GM13976 (cell line): ENCODE measurements at regions not wholly inside any gene's neighbourhood (a gene's known extent, or its start where the extent isn't known, plus 50 kb on each side); places are given as distances from the start of the nearest gene placed in this dataset.

ENCODE experiments used
- DNase-seq: peaks from one replicate; pipeline ENCODE4 v3.0.0; 2012; ENCODE audit warnings: low spot score
- CTCF ChIP-seq: IDR thresholded peaks from 2 replicates; pipeline ENCODE4 v1.5.1; 2012; ENCODE audit warnings: borderline replicate concordance, mild to moderate bottlenecking; ENCODE audit not compliant: insufficient read depth; ENCODE audit errors: extremely low read depth, missing control alignments, control extremely low read depth
- in situ Hi-C: fragments of 300-500 bp; cut with MboI; formaldehyde crosslinking; loops from one replicate; pipeline ENCODE4 v1.12.0; 2022; ENCODE audit warnings: low sequenced_read_pairs, mixed read lengths, inconsistent platforms; ENCODE audit not compliant: unreplicated experiment

- in situ Hi-C loops = no loop called here
- no peak for TF ChIP-seq CTCF
- no peak for DNase-seq
Measured at GRCh38 chr18:38077229-38077628, 511.6 kb upstream of the CELF4 start.

- TF ChIP-seq CTCF = no peak
- in situ Hi-C loops = no loop called here
- DNase-seq = no peak
Measured at GRCh38 chr18:38076346-38077070, 510.9 kb upstream of the CELF4 start.

- in situ Hi-C loops = no loop called here
- TF ChIP-seq CTCF = no peak
- no peak for DNase-seq
Measured at GRCh38 chr18:38074298-38074876, 508.8 kb upstream of the CELF4 start.

- no peak for DNase-seq
- in situ Hi-C loops = no loop called here
- TF ChIP-seq CTCF = no peak
Measured at GRCh38 chr18:38067821-38068220, 502.2 kb upstream of the CELF4 start.

GRCh38 chr18:38067086-38067485 is 501.5 kb upstream of the CELF4 start:
- in situ Hi-C loops = no loop called here
- TF ChIP-seq CTCF = no peak
- DNase-seq = no peak

GRCh38 chr18:38052879-38053590 is 487.4 kb upstream of the CELF4 start:
- DNase-seq = no peak
- in situ Hi-C loops = no loop called here

More at GRCh38 chr18:38052879-38053590, 487.4 kb upstream of the CELF4 start:
- no peak for TF ChIP-seq CTCF
